Fibroblast of gingiva (primary cell): ENCODE measurements at regions not wholly inside any gene's neighbourhood (a gene's known extent, or its start where the extent isn't known, plus 50 kb on each side); places are given as distances from the start of the nearest gene placed in this dataset.

Experiments used
- DNase-seq: peaks from one replicate; pipeline ENCODE4 v3.0.0-alpha.2; 2011; ENCODE audit warnings: low read depth

GRCh38 chr1:208907790-208908189 is 663.6 kb upstream of the PLXNA2 start:
- DNase-seq: no peak

- no peak for DNase-seq
These were observed 665.1 kb upstream of the PLXNA2 start for GRCh38 chr1:208909011-208909984.

- no peak for DNase-seq
These were observed 666.0 kb upstream of the PLXNA2 start for GRCh38 chr1:208910161-208910560.

- DNase-seq: no peak
These were observed 666.2 kb upstream of the CAMK1G start for GRCh38 chr1:208917281-208917680.

- no peak for DNase-seq
These were observed 665.8 kb upstream of the CAMK1G start for GRCh38 chr1:208917723-208918122.

- DNase-seq: no peak
These were observed 665.4 kb upstream of the CAMK1G start for GRCh38 chr1:208918160-208918559.

GRCh38 chr1:208919371-208919770 is 664.1 kb upstream of the CAMK1G start:
- no peak for DNase-seq

- DNase-seq: no peak
These were observed 662.3 kb upstream of the CAMK1G start for GRCh38 chr1:208921259-208921658.

- no peak for DNase-seq
These were observed 660.1 kb upstream of the CAMK1G start for GRCh38 chr1:208923456-208923855.

GRCh38 chr1:208923946-208924720 is 659.4 kb upstream of the CAMK1G start:
- DNase-seq: no peak

GRCh38 chr1:208924928-208925327 is 658.6 kb upstream of the CAMK1G start:
- no peak for DNase-seq

- no peak for DNase-seq
These were observed 655.0 kb upstream of the CAMK1G start for GRCh38 chr1:208928349-208929010.

- no peak for DNase-seq
These were observed 653.9 kb upstream of the CAMK1G start for GRCh38 chr1:208929575-208929974.

GRCh38 chr1:208931936-208932335 is 651.6 kb upstream of the CAMK1G start:
- no peak for DNase-seq

- no peak for DNase-seq
These were observed 649.5 kb upstream of the CAMK1G start for GRCh38 chr1:208933984-208934525.

GRCh38 chr1:208934933-208935332 is 648.6 kb upstream of the CAMK1G start:
- no peak for DNase-seq

- no peak for DNase-seq
These were observed 647.9 kb upstream of the CAMK1G start for GRCh38 chr1:208935517-208936187.

GRCh38 chr1:208939537-208940085 is 643.9 kb upstream of the CAMK1G start:
- no peak for DNase-seq

- DNase-seq: no peak
These were observed 641.0 kb upstream of the CAMK1G start for GRCh38 chr1:208942394-208943130.

GRCh38 chr1:208943291-208943690 is 640.2 kb upstream of the CAMK1G start:
- DNase-seq: no peak
